ENCODE measurements at regions not wholly inside any gene's neighbourhood (a gene's known extent, or its start where the extent isn't known, plus 50 kb on each side); places are given as distances from the start of the nearest gene placed in this dataset.

- TF ChIP-seq RARB (CRISPR knock-in tag; IDR thresholded peaks at IDR 0.05) (no peak), ESRRG (CRISPR knock-in tag; IDR thresholded peaks at IDR 0.05) (no peak), ARNTL (CRISPR knock-in tag; IDR thresholded peaks at IDR 0.05; ENCODE audit: borderline replicate concordance, low read depth) (no peak), SNAI2 (CRISPR knock-in tag; IDR thresholded peaks at IDR 0.05) (no peak), ISL1 (CRISPR knock-in tag; IDR thresholded peaks at IDR 0.05) (no peak), ZNF8 (CRISPR knock-in tag; IDR thresholded peaks at IDR 0.05) (no peak), TCF4 (CRISPR knock-in tag; IDR thresholded peaks at IDR 0.05; ENCODE audit: borderline replicate concordance) (no peak), TSHZ2 (CRISPR knock-in tag; IDR thresholded peaks at IDR 0.05) (no peak), CSRNP3 (CRISPR knock-in tag; IDR thresholded peaks at IDR 0.05) (no peak), TOX (CRISPR knock-in tag; IDR thresholded peaks at IDR 0.05; ENCODE audit: borderline replicate concordance) (no peak), ZNF565 (CRISPR knock-in tag; conservative IDR thresholded peaks at IDR 0.05; ENCODE audit: low read depth) (no peak)
- ATAC-seq = no peak
Observed at GRCh38 chr2:10987861-10988260, 76.1 kb downstream of the KCNF1 start.

- no peak for ATAC-seq
- TF ChIP-seq OSR1 (CRISPR knock-in tag; IDR thresholded peaks at IDR 0.05) (no peak), ESRRG (CRISPR knock-in tag; IDR thresholded peaks at IDR 0.05) (no peak), ZNF565 (CRISPR knock-in tag; conservative IDR thresholded peaks at IDR 0.05; ENCODE audit: low read depth) (no peak), RARB (CRISPR knock-in tag; IDR thresholded peaks at IDR 0.05) (no peak)
Observed at GRCh38 chr2:10989151-10989550, 77.4 kb downstream of the KCNF1 start.

- TF ChIP-seq CSDC2 (CRISPR knock-in tag; IDR thresholded peaks at IDR 0.05) (no peak), ZFP3 (CRISPR knock-in tag; IDR thresholded peaks at IDR 0.05) (no peak), SNAI2 (CRISPR knock-in tag; IDR thresholded peaks at IDR 0.05) (no peak), ARNTL (CRISPR knock-in tag; IDR thresholded peaks at IDR 0.05; ENCODE audit: borderline replicate concordance, low read depth) (no peak), TCF4 (CRISPR knock-in tag; IDR thresholded peaks at IDR 0.05; ENCODE audit: borderline replicate concordance) (no peak), ISL1 (CRISPR knock-in tag; IDR thresholded peaks at IDR 0.05) (no peak), ZFP30 (CRISPR knock-in tag; IDR thresholded peaks at IDR 0.05) (no peak), TSHZ2 (CRISPR knock-in tag; IDR thresholded peaks at IDR 0.05) (no peak), ESRRG (CRISPR knock-in tag; IDR thresholded peaks at IDR 0.05) (no peak), CSRNP3 (CRISPR knock-in tag; IDR thresholded peaks at IDR 0.05) (no peak), ZNF565 (CRISPR knock-in tag; conservative IDR thresholded peaks at IDR 0.05; ENCODE audit: low read depth) (no peak), ZNF8 (CRISPR knock-in tag; IDR thresholded peaks at IDR 0.05) (no peak), POU6F1 (CRISPR knock-in tag; IDR thresholded peaks at IDR 0.05; ENCODE audit: borderline replicate concordance, low read depth) (no peak), ZNF70 (CRISPR knock-in tag; IDR thresholded peaks at IDR 0.05) (no peak), TOX (CRISPR knock-in tag; IDR thresholded peaks at IDR 0.05; ENCODE audit: borderline replicate concordance) (no peak), PATZ1 (CRISPR knock-in tag; IDR thresholded peaks at IDR 0.05; ENCODE audit: borderline replicate concordance) (no peak), PPARA (CRISPR knock-in tag; IDR thresholded peaks at IDR 0.05; ENCODE audit: borderline replicate concordance) (no peak), ZC3H10 (CRISPR knock-in tag; IDR thresholded peaks at IDR 0.05) (no peak), GLIS3 (CRISPR knock-in tag; IDR thresholded peaks at IDR 0.05) (no peak), BACH2 (CRISPR knock-in tag; IDR thresholded peaks at IDR 0.05; ENCODE audit: borderline replicate concordance) (no peak)
- no peak for ATAC-seq
Observed at GRCh38 chr2:10989782-10990181, 78.0 kb downstream of the KCNF1 start.

Measured in SK-N-SH treated with all-trans-retinoic acid at 6 μM for 48 hours (cell line).